H9 (cell line): ENCODE measurements at regions not wholly inside any gene's neighbourhood (a gene's known extent, or its start where the extent isn't known, plus 50 kb on each side); places are given as distances from the start of the nearest gene placed in this dataset.

ENCODE experiments used
- DNase-seq: peaks from one replicate; pipeline ENCODE4 v3.0.0-alpha.2; 2017
- H2AFZ ChIP-seq: one replicate; pipeline ENCODE4 v1.6.1; 2013; ENCODE audit warnings: mild to moderate bottlenecking, low read length, control low read depth, moderate library complexity
- H2AK5ac ChIP-seq: 2 replicates; pipeline ENCODE4 v1.6.1; 2013; ENCODE audit warnings: low read length, control low read depth, mixed read lengths; ENCODE audit not compliant: insufficient read length
- H2BK120ac ChIP-seq: one replicate; pipeline ENCODE4 v1.6.1; 2013; ENCODE audit warnings: low read depth, mild to moderate bottlenecking, low read length, control low read depth, inconsistent platforms; ENCODE audit not compliant: poor library complexity, severe bottlenecking
- H2BK12ac ChIP-seq: 2 replicates; pipeline ENCODE4 v1.6.1; 2013; ENCODE audit warnings: low read length, control low read depth, mixed read lengths, low read depth; ENCODE audit not compliant: insufficient read length
- H2BK15ac ChIP-seq: 2 replicates; pipeline ENCODE4 v1.6.1; 2013; ENCODE audit warnings: low read depth, low read length, control low read depth
- H2BK20ac ChIP-seq: one replicate; pipeline ENCODE4 v1.6.1; 2013; ENCODE audit warnings: low read depth, mild to moderate bottlenecking, low read length, control low read depth, inconsistent platforms; ENCODE audit not compliant: poor library complexity, severe bottlenecking
- H2BK5ac ChIP-seq: 2 replicates; pipeline ENCODE4 v1.6.1; 2013; ENCODE audit warnings: low read length, control low read depth, mixed read lengths; ENCODE audit not compliant: insufficient read length
- H3K14ac ChIP-seq: 2 replicates; pipeline ENCODE4 v1.6.1; 2013; ENCODE audit warnings: low read length, control low read depth; ENCODE audit not compliant: insufficient read depth
- H3K18ac ChIP-seq: 2 replicates; pipeline ENCODE4 v1.6.1; 2013; ENCODE audit warnings: low read depth, mild to moderate bottlenecking, mixed read lengths, low read length, control low read depth; ENCODE audit not compliant: insufficient read length
- H3K23ac ChIP-seq: 2 replicates; pipeline ENCODE4 v1.6.1; 2013; ENCODE audit warnings: low read length, control low read depth, mixed read lengths, low read depth; ENCODE audit not compliant: insufficient read length
- H3K23me2 ChIP-seq: 2 replicates; pipeline ENCODE4 v1.6.1; 2013; ENCODE audit warnings: low read depth, mild to moderate bottlenecking, mixed read lengths, low read length, control low read depth; ENCODE audit not compliant: insufficient read length, poor library complexity, severe bottlenecking
- H3K27ac ChIP-seq: 2 replicates; pipeline ENCODE4 v1.5.1; 2013; ENCODE audit warnings: low read length, control low read depth, mixed read lengths, low read depth; ENCODE audit not compliant: insufficient read length
- H3K27me3 ChIP-seq: 2 replicates; pipeline ENCODE4 v1.6.1; 2013; ENCODE audit warnings: low read length, control low read depth, inconsistent platforms; ENCODE audit not compliant: insufficient read depth
- H3K4ac ChIP-seq: 2 replicates; pipeline ENCODE4 v1.6.1; 2013; ENCODE audit warnings: low read depth, mild to moderate bottlenecking, control low read depth, inconsistent platforms, low read length, moderate library complexity
- H3K4me1 ChIP-seq: 2 replicates; pipeline ENCODE4 v1.6.1; 2013; ENCODE audit warnings: low read length, control low read depth, inconsistent platforms; ENCODE audit not compliant: insufficient read depth
- H3K4me2 ChIP-seq: 2 replicates; pipeline ENCODE4 v1.6.1; 2013; ENCODE audit warnings: low read length, control low read depth, mixed read lengths; ENCODE audit not compliant: insufficient read length, insufficient read depth
- H3K56ac ChIP-seq: 2 replicates; pipeline ENCODE4 v1.6.1; 2013; ENCODE audit warnings: low read depth, mild to moderate bottlenecking, mixed read lengths, low read length, control low read depth; ENCODE audit not compliant: insufficient read length
- H3K79me1 ChIP-seq: 2 replicates; pipeline ENCODE4 v1.6.1; 2013; ENCODE audit warnings: low read depth, mild to moderate bottlenecking, moderate library complexity, low read length, control low read depth, inconsistent platforms; ENCODE audit not compliant: insufficient read depth, poor library complexity, severe bottlenecking
- H3K79me2 ChIP-seq: 2 replicates; pipeline ENCODE4 v1.6.1; 2013; ENCODE audit warnings: low read length, control low read depth, inconsistent platforms; ENCODE audit not compliant: insufficient read depth
- H3K9ac ChIP-seq: 2 replicates; pipeline ENCODE4 v1.6.1; 2013; ENCODE audit warnings: low read length, control low read depth, mixed read lengths; ENCODE audit not compliant: insufficient read length; ENCODE audit errors: extremely low read depth
- H3K9me3 ChIP-seq: one replicate; pipeline ENCODE4 v1.6.1; 2013; ENCODE audit warnings: low read depth, low read length, inconsistent platforms; ENCODE audit not compliant: control insufficient read depth
- H3T11ph ChIP-seq: one replicate; pipeline ENCODE4 v1.6.1; 2013; ENCODE audit warnings: mild to moderate bottlenecking, low read length, control low read depth, inconsistent platforms
- H4K20me1 ChIP-seq: one replicate; pipeline ENCODE4 v1.6.1; 2013; ENCODE audit not compliant: control insufficient read depth, insufficient read length, insufficient read depth
- H4K5ac ChIP-seq: 2 replicates; pipeline ENCODE4 v1.6.1; 2013; ENCODE audit warnings: low read depth, mild to moderate bottlenecking, mixed read lengths, low read length, control low read depth; ENCODE audit not compliant: insufficient read length
- H4K8ac ChIP-seq: replicated peaks from 2 replicates; pipeline ENCODE4 v1.6.1; 2013; ENCODE audit warnings: low read length, control low read depth, mixed read lengths, low read depth; ENCODE audit not compliant: insufficient read length
- H4K91ac ChIP-seq: 2 replicates; pipeline ENCODE4 v1.6.1; 2013; ENCODE audit warnings: low read depth, mild to moderate bottlenecking, moderate library complexity, mixed read lengths, low read length, control low read depth; ENCODE audit not compliant: insufficient read length
- H3K27ac Mint-ChIP-seq, 3 experiments: 2 replicates in 2 of 3; 3 replicates in 1 of 3; pipeline ENCODE4 v1.8.0; 2020 to 2021; ENCODE audit warnings: mixed read lengths in 3 of 3, mild to moderate bottlenecking in 1 of 3, moderate library complexity in 1 of 3
- H3K27me3 Mint-ChIP-seq: 2 replicates; pipeline ENCODE4 v1.8.0; 2021; ENCODE audit warnings: low read depth, mild to moderate bottlenecking, moderate library complexity, mixed read lengths
- H3K36me3 Mint-ChIP-seq, 3 experiments: 2 replicates in 2 of 3; 3 replicates in 1 of 3; pipeline ENCODE4 v1.8.0; 2020 to 2021; ENCODE audit warnings: low read depth in 3 of 3, mixed read lengths in 3 of 3; ENCODE audit not compliant: insufficient read depth in 1 of 3
- H3K4me1 Mint-ChIP-seq, 2 experiments: 2 replicates each; pipeline ENCODE4 v1.8.0; 2020; ENCODE audit warnings: mixed read lengths in 2 of 2
- H3K4me3 Mint-ChIP-seq, 2 experiments: 2 replicates in 1 of 2; 3 replicates in 1 of 2; pipeline ENCODE4 v1.8.0; 2020 to 2021; ENCODE audit warnings: mild to moderate bottlenecking in 2 of 2, mixed read lengths in 2 of 2, moderate library complexity in 1 of 2
- H3K9me3 Mint-ChIP-seq, 2 experiments: 2 replicates in 1 of 2; 3 replicates in 1 of 2; pipeline ENCODE4 v1.8.0; 2020; ENCODE audit warnings: mild to moderate bottlenecking in 2 of 2, mixed read lengths in 2 of 2, moderate library complexity in 1 of 2
- WGBS: extraction: QIAGEN DNeasy Blood & Tissue Kit; methylation state at CpG from one replicate; pipeline ENCODE4 v1.1.7; 2013; ENCODE audit warnings: missing lambda C conversion rate, low lambda C conversion rate, mixed read lengths; ENCODE audit not compliant: insufficient read length; ENCODE audit errors: extremely low coverage; 5-methylcytosine and 5-hydroxymethylcytosine counted together
- TF ChIP-seq, protein P1 (sequence below): fragments of 200-600 bp; sonication (generic); conservative IDR thresholded peaks from 3 replicates; pipeline ENCODE4 v1.8.0; 2021; ENCODE audit warnings: antibody characterized with exemption, mild to moderate bottlenecking

DNA sequence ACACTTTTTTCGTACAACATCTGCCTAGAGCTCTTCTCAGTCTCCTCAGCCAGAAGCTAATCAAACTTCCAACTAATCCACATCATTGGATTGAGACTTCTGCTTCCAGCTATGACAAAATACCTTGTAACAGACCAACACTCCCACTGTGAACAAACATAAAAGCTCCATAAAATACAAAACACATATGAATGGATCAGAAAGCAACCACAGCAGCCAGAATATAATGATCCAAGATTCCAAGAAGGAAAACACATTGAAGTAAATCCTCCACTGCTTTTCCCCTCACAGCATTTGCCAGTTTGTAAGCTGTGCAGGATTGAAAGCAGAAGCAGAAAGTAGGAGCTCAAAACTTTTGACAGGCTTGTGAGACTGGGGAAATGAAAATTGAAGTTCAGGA lies 863.2 kb downstream of the TUSC7 start:
- Histone ChIP-seq H4K5ac (no peak overlapping the region), H2AK5ac (no peak overlapping the region), H3T11ph (no peak overlapping the region), H4K20me1 (no peaks in the 10 kb centered on the region), H3K23ac (no peak overlapping the region), H3K9ac (no peak overlapping the region), H2BK20ac (no peak overlapping the region), H2BK120ac (no peak overlapping the region), H3K4me1 (no peaks in the 10 kb centered on the region), H2AFZ (no peak overlapping the region), H2BK5ac (no peak overlapping the region), H3K14ac (no peak overlapping the region), H3K27ac (no peak overlapping the region), H4K91ac (no peak overlapping the region), H3K23me2 (no peaks in the 10 kb centered on the region), H3K4me2 (no peak overlapping the region), H3K79me2 (no peaks in the 10 kb centered on the region), H3K18ac (no peak overlapping the region), H3K79me1 (no peaks in the 10 kb centered on the region), H3K27me3 (no peaks in the 10 kb centered on the region), H3K9me3 (no peaks in the 10 kb centered on the region), H2BK15ac (no peak overlapping the region), H3K56ac (no peak overlapping the region), H4K8ac (no peak overlapping the region), H3K4ac (no peak overlapping the region), H2BK12ac (no peak overlapping the region)
- Mint-ChIP-seq H3K27me3 (no peaks in the 10 kb centered on the region), H3K4me1 (no peaks in the 10 kb centered on the region), H3K4me3 (no peak overlapping the region), H3K9me3 (no peaks in the 10 kb centered on the region; a peak in 1 of 5 replicates), H3K36me3 (no peaks in the 10 kb centered on the region), H3K27ac (no peak overlapping the region; a peak in 1 of 7 replicates)
- TF ChIP-seq, protein P1, sequence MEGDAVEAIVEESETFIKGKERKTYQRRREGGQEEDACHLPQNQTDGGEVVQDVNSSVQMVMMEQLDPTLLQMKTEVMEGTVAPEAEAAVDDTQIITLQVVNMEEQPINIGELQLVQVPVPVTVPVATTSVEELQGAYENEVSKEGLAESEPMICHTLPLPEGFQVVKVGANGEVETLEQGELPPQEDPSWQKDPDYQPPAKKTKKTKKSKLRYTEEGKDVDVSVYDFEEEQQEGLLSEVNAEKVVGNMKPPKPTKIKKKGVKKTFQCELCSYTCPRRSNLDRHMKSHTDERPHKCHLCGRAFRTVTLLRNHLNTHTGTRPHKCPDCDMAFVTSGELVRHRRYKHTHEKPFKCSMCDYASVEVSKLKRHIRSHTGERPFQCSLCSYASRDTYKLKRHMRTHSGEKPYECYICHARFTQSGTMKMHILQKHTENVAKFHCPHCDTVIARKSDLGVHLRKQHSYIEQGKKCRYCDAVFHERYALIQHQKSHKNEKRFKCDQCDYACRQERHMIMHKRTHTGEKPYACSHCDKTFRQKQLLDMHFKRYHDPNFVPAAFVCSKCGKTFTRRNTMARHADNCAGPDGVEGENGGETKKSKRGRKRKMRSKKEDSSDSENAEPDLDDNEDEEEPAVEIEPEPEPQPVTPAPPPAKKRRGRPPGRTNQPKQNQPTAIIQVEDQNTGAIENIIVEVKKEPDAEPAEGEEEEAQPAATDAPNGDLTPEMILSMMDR = no peak
- DNase-seq = no peak
- no CpG with 5 or more reads among the region's 1 CpG for WGBS
